GM12878 (cell line): ENCODE measurements at regions not wholly inside any gene's neighbourhood (a gene's known extent, or its start where the extent isn't known, plus 50 kb on each side); places are given as distances from the start of the nearest gene placed in this dataset.

ENCODE experiments used
- ATAC-seq: fragments of 200-7000 bp; cut with Tn5 transposase; 3 replicates; pipeline ENCODE4 v1.9.1; 2020; ENCODE audit warnings: mild to moderate bottlenecking, moderate library complexity
- BruUV-seq: library from RNA; stranded (reverse); fragments of 400-500 nt; replicated peaks from 2 replicates; lab custom pipeline; 2021; lab: Mats Ljungman, UMichigan
- CTCF ChIA-PET: fragments of 300-600 bp; sonication (Branson Sonifier 250); formaldehyde crosslinking; extraction: SDS; loops from one replicate; lab custom pipeline; 2021; ENCODE audit warnings: inconsistent platforms; lab: Yijun Ruan, JAX
- POLR2A ChIA-PET: fragments of 350-600 bp; formaldehyde crosslinking; extraction: SDS; loops from one replicate; lab custom pipeline; 2021; ENCODE audit warnings: inconsistent platforms; lab: Charles Lee
- RAD21 ChIA-PET: fragments of 300-600 bp; sonication (Branson Sonifier 250); formaldehyde crosslinking; loops from one replicate; lab custom pipeline; 2023; ENCODE audit warnings: antibody characterized with exemption; ENCODE audit not compliant: unreplicated experiment; lab: Charles Lee
- SMC1A ChIA-PET: fragments of 300-600 bp; sonication (Branson Sonifier 250); formaldehyde crosslinking; loops from one replicate; lab custom pipeline; 2023; ENCODE audit not compliant: unreplicated experiment, uncharacterized antibody; lab: Charles Lee
- DNase-seq: peaks from one replicate; pipeline ENCODE4 v3.0.0-alpha.2; 2011; ENCODE audit warnings: low read depth, low spot score
- FAIRE-seq: peaks from 3 replicates; lab custom pipeline; 2011; peaks lifted over from hg19 to GRCh38; lab: Jason Lieb, UNC
- H2AFZ ChIP-seq: 2 replicates; pipeline ENCODE4 v1.6.0; 2011; ENCODE audit warnings: low read depth, low read length, control low read depth; ENCODE audit not compliant: control insufficient read depth
- H3K27ac ChIP-seq: 2 replicates; pipeline ENCODE4 v1.5.1; 2011; ENCODE audit warnings: control low read depth; ENCODE audit not compliant: control insufficient read depth, insufficient read depth
- H3K27me3 ChIP-seq, 2 experiments: replicated peaks in 1 of 2; 2 replicates each; pipeline versions ENCODE4 v1.6.0 to v1.6.1; 2011; ENCODE audit warnings: low read length in 1 of 2; ENCODE audit not compliant: control insufficient read depth in 2 of 2, insufficient read depth in 2 of 2
- H3K36me3 ChIP-seq, 2 experiments: 2 replicates each; pipeline ENCODE4 v1.5.1; 2011; ENCODE audit warnings: low read length in 1 of 2; ENCODE audit not compliant: control insufficient read depth in 2 of 2, insufficient read depth in 2 of 2
- H3K4me1 ChIP-seq: 2 replicates; pipeline ENCODE4 v1.6.1; 2011; ENCODE audit warnings: mild to moderate bottlenecking, low read length, moderate library complexity, mixed read lengths; ENCODE audit not compliant: control insufficient read depth, insufficient read depth
- H3K4me2 ChIP-seq: 2 replicates; pipeline ENCODE4 v1.6.0; 2011; ENCODE audit warnings: control low read depth; ENCODE audit not compliant: control insufficient read depth, insufficient read depth
- H3K4me3 ChIP-seq: fragments of 200-600 bp; sonication (generic); 2 replicates; pipeline ENCODE4 v1.5.1; 2016
- H3K79me2 ChIP-seq: 2 replicates; pipeline ENCODE4 v1.6.0; 2011; ENCODE audit warnings: low read length; ENCODE audit not compliant: control insufficient read depth, insufficient read depth
- H3K9ac ChIP-seq: 2 replicates; pipeline ENCODE4 v1.8.0; 2011; ENCODE audit warnings: low read length, control low read depth, mixed read lengths; ENCODE audit not compliant: control insufficient read depth, insufficient read depth
- H3K9me3 ChIP-seq: replicated peaks from 3 replicates; pipeline ENCODE4 v1.5.1; 2011; ENCODE audit warnings: mild to moderate bottlenecking, low read length; ENCODE audit not compliant: control insufficient read depth, insufficient read depth
- H4K20me1 ChIP-seq: 2 replicates; pipeline ENCODE4 v1.6.0; 2011; ENCODE audit not compliant: control insufficient read depth, insufficient read depth
- BACH1 ChIP-seq: fragments of 450-650 bp; IDR thresholded peaks from 2 replicates; pipeline ENCODE4 v1.6.1; 2017; ENCODE audit warnings: mild to moderate bottlenecking, borderline replicate concordance
- CREM ChIP-seq: IDR thresholded peaks from 2 replicates; pipeline ENCODE4 v1.6.1; 2014; ENCODE audit warnings: antibody characterized with exemption, low read depth
- GABPA ChIP-seq: IDR thresholded peaks from 2 replicates; pipeline ENCODE4 v1.6.1; 2014; ENCODE audit warnings: antibody characterized with exemption, low read depth, mild to moderate bottlenecking, inconsistent platforms
- LARP7 ChIP-seq: fragments of 450-650 bp; IDR thresholded peaks from 2 replicates; pipeline ENCODE4 v1.6.1; 2017; ENCODE audit warnings: mild to moderate bottlenecking
- WGBS: methylation state at CpG from one replicate; pipeline ENCODE4 v1.1.6; 2016; ENCODE audit warnings: low lambda C conversion rate; ENCODE audit not compliant: insufficient replicate concordance, insufficient coverage; ENCODE audit errors: missing lambda C conversion rate; 5-methylcytosine and 5-hydroxymethylcytosine counted together
- in situ Hi-C: fragments of 300-500 bp; cut with MboI; formaldehyde crosslinking; loops from 9 replicates; pipeline ENCODE4 v1.14.3; 2018; ENCODE audit warnings: mixed read lengths
- intact Hi-C: fragments of 100-400 bp; cut with micrococcal nuclease; formaldehyde crosslinking; loops from one replicate; pipeline ENCODE4 v1.14.2; 2022; ENCODE audit not compliant: unreplicated experiment
- TF ChIP-seq, protein P1 (sequence below): fragments of 450-650 bp; IDR thresholded peaks from 2 replicates; pipeline ENCODE4 v1.6.1; 2016; ENCODE audit warnings: mild to moderate bottlenecking, moderate library complexity, borderline replicate concordance
- TF ChIP-seq, protein P2 (sequence below): fragments of 450-650 bp; formaldehyde crosslinking; IDR thresholded peaks from 2 replicates; pipeline ENCODE4 v1.5.0; 2022; ENCODE audit warnings: mild to moderate bottlenecking, missing genetic modification characterization
- TF ChIP-seq, protein P3 (sequence below): fragments of 450-650 bp; formaldehyde crosslinking; IDR thresholded peaks from 2 replicates; pipeline ENCODE4 v1.4.0; 2020; ENCODE audit warnings: mild to moderate bottlenecking, moderate library complexity
- TF ChIP-seq, protein P4 (sequence below): fragments of 450-650 bp; IDR thresholded peaks from 2 replicates; pipeline ENCODE4 v1.6.1; 2014; ENCODE audit warnings: mild to moderate bottlenecking

DNA sequence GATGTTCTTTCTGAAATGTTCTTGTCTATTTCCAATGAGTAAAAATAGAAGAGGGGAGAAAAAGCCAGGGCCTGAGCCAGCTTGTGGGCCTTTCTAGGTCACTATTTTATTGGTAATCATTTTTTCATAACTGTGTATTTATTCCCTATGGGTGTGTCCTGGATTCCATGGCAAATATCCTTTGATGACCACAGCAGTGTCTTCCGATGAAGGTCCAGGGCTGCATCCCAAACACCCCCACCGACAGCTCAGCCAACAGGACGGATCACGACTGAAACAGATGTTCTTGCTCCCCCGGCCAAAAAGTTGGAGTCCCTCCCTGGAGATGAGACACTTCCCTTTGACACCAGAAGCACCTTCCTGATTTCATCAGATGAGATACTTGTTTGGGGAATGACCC is 105.4 kb upstream of the PLEKHG1 start:
- Histone ChIP-seq H3K4me3 (no peak overlapping the region), H3K9ac (no peak overlapping the region), H3K27ac (no peak overlapping the region), H3K4me1 (peaks cover 4% of the 10 kb centered on the region; the same call in 1 of the 2 replicates), H4K20me1 (no peaks in the 10 kb centered on the region), H3K36me3 (no peaks in the 10 kb centered on the region), H3K9me3 (peaks cover 1% of the 10 kb centered on the region; the same call in 2 of the 3 replicates), H3K79me2 (no peaks in the 10 kb centered on the region), H3K4me2 (no peak overlapping the region), H3K27me3 (no peaks in the 10 kb centered on the region), H2AFZ (no peak overlapping the region)
- ChIA-PET SMC1A (no interaction called here), POLR2A (no interaction called here), CTCF (no interaction called here), RAD21 (no interaction called here)
- WGBS = 46% methylated on average over 5 of the region's 5 CpGs
- intact Hi-C loops (no loop called here), in situ Hi-C loops (no loop called here)
- DNase-seq = no peak
- BruUV-seq = no TSS peak
- no peak for FAIRE-seq
- no peak for ATAC-seq
- TF ChIP-seq, protein P1, sequence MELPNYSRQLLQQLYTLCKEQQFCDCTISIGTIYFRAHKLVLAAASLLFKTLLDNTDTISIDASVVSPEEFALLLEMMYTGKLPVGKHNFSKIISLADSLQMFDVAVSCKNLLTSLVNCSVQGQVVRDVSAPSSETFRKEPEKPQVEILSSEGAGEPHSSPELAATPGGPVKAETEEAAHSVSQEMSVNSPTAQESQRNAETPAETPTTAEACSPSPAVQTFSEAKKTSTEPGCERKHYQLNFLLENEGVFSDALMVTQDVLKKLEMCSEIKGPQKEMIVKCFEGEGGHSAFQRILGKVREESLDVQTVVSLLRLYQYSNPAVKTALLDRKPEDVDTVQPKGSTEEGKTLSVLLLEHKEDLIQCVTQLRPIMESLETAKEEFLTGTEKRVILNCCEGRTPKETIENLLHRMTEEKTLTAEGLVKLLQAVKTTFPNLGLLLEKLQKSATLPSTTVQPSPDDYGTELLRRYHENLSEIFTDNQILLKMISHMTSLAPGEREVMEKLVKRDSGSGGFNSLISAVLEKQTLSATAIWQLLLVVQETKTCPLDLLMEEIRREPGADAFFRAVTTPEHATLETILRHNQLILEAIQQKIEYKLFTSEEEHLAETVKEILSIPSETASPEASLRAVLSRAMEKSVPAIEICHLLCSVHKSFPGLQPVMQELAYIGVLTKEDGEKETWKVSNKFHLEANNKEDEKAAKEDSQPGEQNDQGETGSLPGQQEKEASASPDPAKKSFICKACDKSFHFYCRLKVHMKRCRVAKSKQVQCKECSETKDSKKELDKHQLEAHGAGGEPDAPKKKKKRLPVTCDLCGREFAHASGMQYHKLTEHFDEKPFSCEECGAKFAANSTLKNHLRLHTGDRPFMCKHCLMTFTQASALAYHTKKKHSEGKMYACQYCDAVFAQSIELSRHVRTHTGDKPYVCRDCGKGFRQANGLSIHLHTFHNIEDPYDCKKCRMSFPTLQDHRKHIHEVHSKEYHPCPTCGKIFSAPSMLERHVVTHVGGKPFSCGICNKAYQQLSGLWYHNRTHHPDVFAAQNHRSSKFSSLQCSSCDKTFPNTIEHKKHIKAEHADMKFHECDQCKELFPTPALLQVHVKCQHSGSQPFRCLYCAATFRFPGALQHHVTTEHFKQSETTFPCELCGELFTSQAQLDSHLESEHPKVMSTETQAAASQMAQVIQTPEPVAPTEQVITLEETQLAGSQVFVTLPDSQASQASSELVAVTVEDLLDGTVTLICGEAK = no peak
- TF ChIP-seq, protein P2, sequence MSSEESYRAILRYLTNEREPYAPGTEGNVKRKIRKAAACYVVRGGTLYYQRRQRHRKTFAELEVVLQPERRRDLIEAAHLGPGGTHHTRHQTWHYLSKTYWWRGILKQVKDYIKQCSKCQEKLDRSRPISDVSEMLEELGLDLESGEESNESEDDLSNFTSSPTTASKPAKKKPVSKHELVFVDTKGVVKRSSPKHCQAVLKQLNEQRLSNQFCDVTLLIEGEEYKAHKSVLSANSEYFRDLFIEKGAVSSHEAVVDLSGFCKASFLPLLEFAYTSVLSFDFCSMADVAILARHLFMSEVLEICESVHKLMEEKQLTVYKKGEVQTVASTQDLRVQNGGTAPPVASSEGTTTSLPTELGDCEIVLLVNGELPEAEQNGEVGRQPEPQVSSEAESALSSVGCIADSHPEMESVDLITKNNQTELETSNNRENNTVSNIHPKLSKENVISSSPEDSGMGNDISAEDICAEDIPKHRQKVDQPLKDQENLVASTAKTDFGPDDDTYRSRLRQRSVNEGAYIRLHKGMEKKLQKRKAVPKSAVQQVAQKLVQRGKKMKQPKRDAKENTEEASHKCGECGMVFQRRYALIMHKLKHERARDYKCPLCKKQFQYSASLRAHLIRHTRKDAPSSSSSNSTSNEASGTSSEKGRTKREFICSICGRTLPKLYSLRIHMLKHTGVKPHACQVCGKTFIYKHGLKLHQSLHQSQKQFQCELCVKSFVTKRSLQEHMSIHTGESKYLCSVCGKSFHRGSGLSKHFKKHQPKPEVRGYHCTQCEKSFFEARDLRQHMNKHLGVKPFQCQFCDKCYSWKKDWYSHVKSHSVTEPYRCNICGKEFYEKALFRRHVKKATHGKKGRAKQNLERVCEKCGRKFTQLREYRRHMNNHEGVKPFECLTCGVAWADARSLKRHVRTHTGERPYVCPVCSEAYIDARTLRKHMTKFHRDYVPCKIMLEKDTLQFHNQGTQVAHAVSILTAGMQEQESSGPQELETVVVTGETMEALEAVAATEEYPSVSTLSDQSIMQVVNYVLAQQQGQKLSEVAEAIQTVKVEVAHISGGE (CRISPR knock-in tag) = no peak
- TF ChIP-seq GABPA (no peak), CREM (no peak), BACH1 (no peak), LARP7 (no peak)
- TF ChIP-seq, protein P3, sequence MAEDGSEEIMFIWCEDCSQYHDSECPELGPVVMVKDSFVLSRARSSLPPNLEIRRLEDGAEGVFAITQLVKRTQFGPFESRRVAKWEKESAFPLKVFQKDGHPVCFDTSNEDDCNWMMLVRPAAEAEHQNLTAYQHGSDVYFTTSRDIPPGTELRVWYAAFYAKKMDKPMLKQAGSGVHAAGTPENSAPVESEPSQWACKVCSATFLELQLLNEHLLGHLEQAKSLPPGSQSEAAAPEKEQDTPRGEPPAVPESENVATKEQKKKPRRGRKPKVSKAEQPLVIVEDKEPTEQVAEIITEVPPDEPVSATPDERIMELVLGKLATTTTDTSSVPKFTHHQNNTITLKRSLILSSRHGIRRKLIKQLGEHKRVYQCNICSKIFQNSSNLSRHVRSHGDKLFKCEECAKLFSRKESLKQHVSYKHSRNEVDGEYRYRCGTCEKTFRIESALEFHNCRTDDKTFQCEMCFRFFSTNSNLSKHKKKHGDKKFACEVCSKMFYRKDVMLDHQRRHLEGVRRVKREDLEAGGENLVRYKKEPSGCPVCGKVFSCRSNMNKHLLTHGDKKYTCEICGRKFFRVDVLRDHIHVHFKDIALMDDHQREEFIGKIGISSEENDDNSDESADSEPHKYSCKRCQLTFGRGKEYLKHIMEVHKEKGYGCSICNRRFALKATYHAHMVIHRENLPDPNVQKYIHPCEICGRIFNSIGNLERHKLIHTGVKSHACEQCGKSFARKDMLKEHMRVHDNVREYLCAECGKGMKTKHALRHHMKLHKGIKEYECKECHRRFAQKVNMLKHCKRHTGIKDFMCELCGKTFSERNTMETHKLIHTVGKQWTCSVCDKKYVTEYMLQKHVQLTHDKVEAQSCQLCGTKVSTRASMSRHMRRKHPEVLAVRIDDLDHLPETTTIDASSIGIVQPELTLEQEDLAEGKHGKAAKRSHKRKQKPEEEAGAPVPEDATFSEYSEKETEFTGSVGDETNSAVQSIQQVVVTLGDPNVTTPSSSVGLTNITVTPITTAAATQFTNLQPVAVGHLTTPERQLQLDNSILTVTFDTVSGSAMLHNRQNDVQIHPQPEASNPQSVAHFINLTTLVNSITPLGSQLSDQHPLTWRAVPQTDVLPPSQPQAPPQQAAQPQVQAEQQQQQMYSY (CRISPR knock-in tag) = no peak
- TF ChIP-seq, protein P4, sequence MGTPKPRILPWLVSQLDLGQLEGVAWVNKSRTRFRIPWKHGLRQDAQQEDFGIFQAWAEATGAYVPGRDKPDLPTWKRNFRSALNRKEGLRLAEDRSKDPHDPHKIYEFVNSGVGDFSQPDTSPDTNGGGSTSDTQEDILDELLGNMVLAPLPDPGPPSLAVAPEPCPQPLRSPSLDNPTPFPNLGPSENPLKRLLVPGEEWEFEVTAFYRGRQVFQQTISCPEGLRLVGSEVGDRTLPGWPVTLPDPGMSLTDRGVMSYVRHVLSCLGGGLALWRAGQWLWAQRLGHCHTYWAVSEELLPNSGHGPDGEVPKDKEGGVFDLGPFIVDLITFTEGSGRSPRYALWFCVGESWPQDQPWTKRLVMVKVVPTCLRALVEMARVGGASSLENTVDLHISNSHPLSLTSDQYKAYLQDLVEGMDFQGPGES = no peak
